ENCODE measurements at regions not wholly inside any gene's neighbourhood (a gene's known extent, or its start where the extent isn't known, plus 50 kb on each side); places are given as distances from the start of the nearest gene placed in this dataset.

DNA sequence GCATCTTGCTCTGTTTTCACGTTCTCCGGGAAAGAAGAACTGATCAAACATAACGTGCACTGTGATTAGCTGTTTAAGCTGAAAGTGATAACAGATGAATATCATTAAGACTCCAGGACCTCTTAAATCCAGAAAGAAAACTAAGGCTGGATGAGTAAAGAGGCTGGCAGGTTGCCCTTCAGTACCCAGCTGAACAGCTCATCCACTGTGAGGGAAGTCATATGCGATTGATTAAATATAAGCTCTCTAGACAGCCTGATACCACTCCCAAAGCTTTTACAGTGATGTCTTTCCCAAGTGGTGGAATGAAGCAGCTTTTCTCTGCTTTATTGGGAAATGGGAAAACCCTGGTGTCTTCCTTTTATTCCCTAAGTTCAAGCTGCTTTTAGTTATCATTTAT is 116.9 kb downstream of the EFNB2 start:
- H3K4me3 ChIP-seq (ENCODE audit: low read depth, poor library complexity, severe bottlenecking), result no peak overlapping the region
- TF ChIP-seq, protein P1, sequence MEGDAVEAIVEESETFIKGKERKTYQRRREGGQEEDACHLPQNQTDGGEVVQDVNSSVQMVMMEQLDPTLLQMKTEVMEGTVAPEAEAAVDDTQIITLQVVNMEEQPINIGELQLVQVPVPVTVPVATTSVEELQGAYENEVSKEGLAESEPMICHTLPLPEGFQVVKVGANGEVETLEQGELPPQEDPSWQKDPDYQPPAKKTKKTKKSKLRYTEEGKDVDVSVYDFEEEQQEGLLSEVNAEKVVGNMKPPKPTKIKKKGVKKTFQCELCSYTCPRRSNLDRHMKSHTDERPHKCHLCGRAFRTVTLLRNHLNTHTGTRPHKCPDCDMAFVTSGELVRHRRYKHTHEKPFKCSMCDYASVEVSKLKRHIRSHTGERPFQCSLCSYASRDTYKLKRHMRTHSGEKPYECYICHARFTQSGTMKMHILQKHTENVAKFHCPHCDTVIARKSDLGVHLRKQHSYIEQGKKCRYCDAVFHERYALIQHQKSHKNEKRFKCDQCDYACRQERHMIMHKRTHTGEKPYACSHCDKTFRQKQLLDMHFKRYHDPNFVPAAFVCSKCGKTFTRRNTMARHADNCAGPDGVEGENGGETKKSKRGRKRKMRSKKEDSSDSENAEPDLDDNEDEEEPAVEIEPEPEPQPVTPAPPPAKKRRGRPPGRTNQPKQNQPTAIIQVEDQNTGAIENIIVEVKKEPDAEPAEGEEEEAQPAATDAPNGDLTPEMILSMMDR (IDR thresholded peaks at IDR 0.05), result no peak
- TF ChIP-seq POLR2A (IDR thresholded peaks at IDR 0.05), result no peak
- 50 to 65% methylated on average over 4 of the region's 4 CpGs for WGBS, 2 donors
- intact Hi-C loops (cut with DNase I; ENCODE audit: low total_unique reads), result no loop called here
- no peak for DNase-seq (ENCODE audit: low spot score in 2 of 2)

DNA sequence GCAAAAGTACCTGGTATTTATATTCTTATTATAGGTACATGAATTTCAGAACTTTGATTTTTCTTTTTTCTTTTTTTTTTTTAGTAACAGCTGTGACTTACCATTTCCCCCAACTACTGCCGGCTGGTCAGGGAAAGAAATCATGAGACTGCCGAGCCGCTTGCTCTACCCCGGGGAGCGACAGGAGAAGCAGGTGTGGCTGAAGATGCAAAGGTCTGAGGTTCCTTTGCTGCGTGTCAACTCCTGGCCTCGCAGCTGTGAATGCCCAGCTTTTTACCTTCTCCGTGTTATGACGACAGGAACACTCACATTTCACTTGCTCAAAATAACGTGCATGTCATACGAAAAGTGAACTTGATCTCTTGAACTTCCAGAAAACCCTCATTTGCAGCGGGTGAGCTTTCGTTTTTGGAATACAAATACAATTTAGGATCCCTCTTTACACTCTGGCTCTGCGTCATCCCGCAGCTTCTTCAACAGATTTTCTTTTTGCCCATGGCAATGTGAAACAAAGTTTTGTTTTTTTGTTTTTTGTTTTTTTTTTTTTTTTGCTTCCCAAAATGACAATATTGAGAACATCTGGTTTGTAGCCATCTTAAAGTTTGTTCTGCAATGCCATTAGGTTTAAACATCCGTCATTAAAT is 117.9 kb downstream of the EFNB2 start:
- intact Hi-C loops (cut with DNase I; ENCODE audit: low total_unique reads), result no loop called here
- no peak overlapping the region for H3K4me3 ChIP-seq (ENCODE audit: low read depth, poor library complexity, severe bottlenecking)
- TF ChIP-seq, protein P1 (IDR thresholded peaks at IDR 0.05), result no peak
- TF ChIP-seq POLR2A (IDR thresholded peaks at IDR 0.05), result no peak
- 56% methylated on average over 16 of the region's 16 CpGs for WGBS, 2 donors
- DNase-seq (ENCODE audit: low spot score in 2 of 2), result no peak

DNA sequence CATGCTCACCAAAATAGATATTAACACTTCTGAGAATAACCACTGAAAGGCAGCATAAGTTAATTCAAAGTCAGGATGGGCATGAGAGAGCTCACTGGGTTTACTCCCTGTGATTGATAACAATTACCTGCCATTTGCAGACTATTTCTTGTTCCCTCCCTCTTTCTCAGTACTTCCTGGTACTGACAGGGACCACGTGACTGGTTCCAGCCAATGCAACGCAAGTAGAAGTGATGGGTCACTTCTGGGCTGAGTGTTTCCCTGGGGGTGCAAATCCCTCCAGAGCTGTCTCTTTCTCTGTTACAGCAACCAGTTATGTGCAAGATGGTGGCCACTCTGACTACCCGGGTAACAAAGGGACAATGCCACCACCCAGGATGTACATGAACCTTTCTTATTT is 118.8 kb downstream of the EFNB2 start:
- WGBS, 2 donors, result 91 to 95% methylated on average over 3 of the region's 3 CpGs
- intact Hi-C loops (cut with DNase I; ENCODE audit: low total_unique reads), result no loop called here
- no peak for DNase-seq (ENCODE audit: low spot score in 2 of 2)
- TF ChIP-seq, protein P1 (IDR thresholded peaks at IDR 0.05), result no peak
- no peak for TF ChIP-seq POLR2A (IDR thresholded peaks at IDR 0.05)
- H3K4me3 ChIP-seq (ENCODE audit: low read depth, poor library complexity, severe bottlenecking), result no peak overlapping the region

DNA sequence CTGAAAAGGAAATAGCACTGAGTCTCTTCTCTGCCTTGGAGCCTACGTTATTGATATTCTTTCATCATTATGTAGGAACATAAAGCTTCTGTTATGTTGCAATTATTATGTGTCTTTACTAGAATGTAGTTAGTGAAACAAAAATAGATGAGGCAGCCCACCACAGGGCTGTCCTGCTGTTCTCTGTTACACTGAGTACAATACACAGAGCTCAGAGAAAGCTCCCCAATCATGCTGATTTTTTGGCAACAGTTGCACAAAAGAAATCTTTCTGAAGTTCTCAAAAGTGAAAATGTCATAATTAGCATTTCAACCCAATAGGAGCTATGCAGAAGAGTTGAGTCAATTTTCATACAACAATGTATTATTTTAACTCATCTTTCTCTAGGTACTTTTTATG is 119.5 kb downstream of the EFNB2 start:
- DNase-seq (ENCODE audit: low spot score in 2 of 2), result no peak
- WGBS, 2 donors, result 54 to 67% methylated on average over 1 of the region's 1 CpG
- H3K4me3 ChIP-seq (ENCODE audit: low read depth, poor library complexity, severe bottlenecking), result no peak overlapping the region
- TF ChIP-seq, protein P1 (IDR thresholded peaks at IDR 0.05), result no peak
- no peak for TF ChIP-seq POLR2A (IDR thresholded peaks at IDR 0.05)
- intact Hi-C loops (cut with DNase I; ENCODE audit: low total_unique reads), result no loop called here

DNA sequence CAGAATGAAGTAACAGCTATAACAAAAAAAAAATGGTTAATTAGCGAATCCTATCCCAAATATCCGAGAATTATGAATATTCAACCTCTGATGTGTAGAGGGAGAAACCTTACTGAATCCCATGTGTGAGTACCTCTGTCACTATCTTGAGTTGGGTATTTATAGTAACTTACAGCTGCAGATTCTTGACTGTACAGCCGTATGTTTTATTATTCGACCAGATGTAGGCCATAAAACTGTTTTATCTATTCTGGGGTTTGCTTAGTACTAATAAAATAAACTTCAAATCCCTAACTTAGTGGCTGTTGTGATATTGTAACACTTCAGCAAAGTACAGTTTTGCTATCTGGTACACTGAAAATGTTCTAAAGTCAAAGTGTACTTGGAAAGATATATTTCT is 120.0 kb downstream of the EFNB2 start:
- DNase-seq (ENCODE audit: low spot score in 2 of 2), result no peak
- TF ChIP-seq, protein P1 (IDR thresholded peaks at IDR 0.05), result no peak
- TF ChIP-seq POLR2A (IDR thresholded peaks at IDR 0.05), result no peak
- intact Hi-C loops (cut with DNase I; ENCODE audit: low total_unique reads), result no loop called here
- no peak overlapping the region for H3K4me3 ChIP-seq (ENCODE audit: low read depth, poor library complexity, severe bottlenecking)
- 55 to 69% methylated on average over 4 of the region's 4 CpGs for WGBS, 2 donors

DNA sequence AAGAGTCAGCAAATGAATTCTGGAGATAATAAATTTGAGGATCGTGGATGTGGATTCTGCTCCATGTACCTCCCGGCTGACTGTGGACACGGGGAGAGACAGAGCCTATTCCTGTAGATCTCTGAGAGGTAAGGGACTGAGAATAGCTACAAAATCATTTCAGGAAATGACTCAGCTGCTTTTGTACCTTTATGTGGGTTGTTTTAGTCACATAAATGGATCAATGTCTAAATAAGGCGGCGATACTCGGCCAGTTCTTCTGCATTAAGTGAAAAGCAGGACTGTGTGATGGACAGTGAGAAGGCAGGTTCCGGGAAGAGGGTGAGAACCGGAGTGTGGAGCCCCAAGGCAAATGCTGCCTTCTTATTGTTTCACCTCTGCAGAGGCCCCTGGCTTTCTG is 128.1 kb downstream of the EFNB2 start:
- no peak for TF ChIP-seq POLR2A (IDR thresholded peaks at IDR 0.05)
- no peak overlapping the region for H3K4me3 ChIP-seq (ENCODE audit: low read depth, poor library complexity, severe bottlenecking)
- WGBS, 2 donors, result 72 to 74% methylated on average over 8 of the region's 8 CpGs
- no peak for DNase-seq (ENCODE audit: low spot score in 2 of 2)
- intact Hi-C loops (cut with DNase I; ENCODE audit: low total_unique reads), result no loop called here

Data from lower leg skin (tissue), 4 donors.